BLaER1 (cell line): ENCODE measurements at regions not wholly inside any gene's neighbourhood (a gene's known extent, or its start where the extent isn't known, plus 50 kb on each side); places are given as distances from the start of the nearest gene placed in this dataset.
A peak's percentile ranks its signal among the peaks of the same experiment; 100 is the strongest.
"Not testable (repeated sequence)": the region's sequence is repeated elsewhere in the genome, so short reads cannot be mapped to it uniquely, and the experiment has no call there.

Experiments
- H3K27ac ChIP-seq: shearing (Covaris generic); formaldehyde crosslinking; 2 replicates; pipeline ENCODE4 v1.8.1; 2022
- H3K27me3 ChIP-seq: shearing (Covaris generic); formaldehyde crosslinking; 2 replicates; pipeline ENCODE4 v1.8.1; 2022
- H3K36me3 ChIP-seq: shearing (Covaris generic); formaldehyde crosslinking; 2 replicates; pipeline ENCODE4 v1.8.1; 2022
- H3K4me1 ChIP-seq: shearing (Covaris generic); formaldehyde crosslinking; 2 replicates; pipeline ENCODE4 v1.8.1; 2022
- H3K4me2 ChIP-seq: shearing (Covaris generic); formaldehyde crosslinking; 2 replicates; pipeline ENCODE4 v1.8.1; 2022
- H3K4me3 ChIP-seq: shearing (Covaris generic); formaldehyde crosslinking; 2 replicates; pipeline ENCODE4 v1.8.1; 2022
- H3K9ac ChIP-seq: shearing (Covaris generic); formaldehyde crosslinking; 2 replicates; pipeline ENCODE4 v1.8.1; 2022
- H3K9me3 ChIP-seq: shearing (Covaris generic); formaldehyde crosslinking; 2 replicates; pipeline ENCODE4 v1.8.1; 2022
- H4K20me1 ChIP-seq: shearing (Covaris generic); formaldehyde crosslinking; 2 replicates; pipeline ENCODE4 v1.8.1; 2022
- Cebpa-rat ChIP-seq: shearing (Covaris generic); IDR thresholded peaks from 2 replicates; pipeline ENCODE4 v1.8.1; 2022

- H3K9me3 ChIP-seq: no peaks in the 10 kb centered on the region
- H3K9ac ChIP-seq: no peak overlapping the region
- no peak overlapping the region for H3K4me3 ChIP-seq
- H3K36me3 ChIP-seq: no peaks in the 10 kb centered on the region
- no peaks in the 10 kb centered on the region for H4K20me1 ChIP-seq
- TF ChIP-seq Cebpa-rat: no peak
- H3K4me1 ChIP-seq: no peaks in the 10 kb centered on the region
- H3K4me2 ChIP-seq: no peak overlapping the region
- no peaks in the 10 kb centered on the region for H3K27me3 ChIP-seq
- no peak overlapping the region for H3K27ac ChIP-seq
These were observed 95.4 kb upstream of the CDCA7L start for GRCh38 chr7:22040923-22041595.

GRCh38 chr7:22039670-22040069 is 94.0 kb upstream of the CDCA7L start:
- TF ChIP-seq Cebpa-rat: no peak
- H3K27me3 ChIP-seq: no peaks in the 10 kb centered on the region
- no peak overlapping the region for H3K9ac ChIP-seq

GRCh38 chr7:22032356-22032755 is 86.7 kb upstream of the CDCA7L start:
- H3K9me3 ChIP-seq: peaks cover 17% of the 10 kb centered on the region
- H4K20me1 ChIP-seq, H3K4me2 ChIP-seq, H3K27ac ChIP-seq, H3K4me3 ChIP-seq, H3K9ac ChIP-seq, H3K4me1 ChIP-seq, H3K36me3 ChIP-seq, H3K27me3 ChIP-seq: not testable (repeated sequence)

More at GRCh38 chr7:22039670-22040069, 94.0 kb upstream of the CDCA7L start:
- H4K20me1 ChIP-seq: no peaks in the 10 kb centered on the region
- H3K36me3 ChIP-seq: no peaks in the 10 kb centered on the region
- no peak overlapping the region for H3K4me3 ChIP-seq
- H3K9me3 ChIP-seq: no peaks in the 10 kb centered on the region
- H3K4me2 ChIP-seq: no peak overlapping the region
- H3K27ac ChIP-seq: no peak overlapping the region
- no peaks in the 10 kb centered on the region for H3K4me1 ChIP-seq

GRCh38 chr7:22028656-22029055 is 83.0 kb upstream of the CDCA7L start:
- H3K9me3 ChIP-seq: peaks cover 17% of the 10 kb centered on the region
- not testable (repeated sequence) for H3K4me2 ChIP-seq, H3K27ac ChIP-seq, H3K9ac ChIP-seq, H4K20me1 ChIP-seq, H3K27me3 ChIP-seq, H3K4me1 ChIP-seq, H3K4me3 ChIP-seq, H3K36me3 ChIP-seq

GRCh38 chr7:22027475-22027874 is 81.8 kb upstream of the CDCA7L start:
- H3K4me1 ChIP-seq: no peaks in the 10 kb centered on the region
- H3K4me2 ChIP-seq: no peak overlapping the region
- TF ChIP-seq Cebpa-rat: no peak
- no peak overlapping the region for H3K27ac ChIP-seq
- H4K20me1 ChIP-seq: no peaks in the 10 kb centered on the region
- H3K36me3 ChIP-seq: no peaks in the 10 kb centered on the region
- H3K4me3 ChIP-seq: no peak overlapping the region
- H3K9ac ChIP-seq: no peak overlapping the region
- peaks cover 12% of the 10 kb centered on the region for H3K9me3 ChIP-seq
- H3K27me3 ChIP-seq: no peaks in the 10 kb centered on the region

- H3K4me1 ChIP-seq: no peaks in the 10 kb centered on the region
- H3K27me3 ChIP-seq: no peaks in the 10 kb centered on the region
- TF ChIP-seq Cebpa-rat: no peak
- H3K9me3 ChIP-seq: peaks cover 7% of the 10 kb centered on the region
- no peak overlapping the region for H3K9ac ChIP-seq
- no peak overlapping the region for H3K4me2 ChIP-seq
- H3K27ac ChIP-seq: no peak overlapping the region
- no peaks in the 10 kb centered on the region for H3K36me3 ChIP-seq
- no peaks in the 10 kb centered on the region for H4K20me1 ChIP-seq
- no peak overlapping the region for H3K4me3 ChIP-seq
These were observed 80.3 kb upstream of the CDCA7L start for GRCh38 chr7:22025983-22026382.

GRCh38 chr7:22025075-22025474 is 79.4 kb upstream of the CDCA7L start:
- Histone ChIP-seq H3K4me3 (no peak overlapping the region), H4K20me1 (no peaks in the 10 kb centered on the region), H3K9ac (no peak overlapping the region), H3K9me3 (peaks cover 7% of the 10 kb centered on the region), H3K36me3 (no peaks in the 10 kb centered on the region), H3K27me3 (no peaks in the 10 kb centered on the region), H3K4me2 (no peak overlapping the region), H3K27ac (no peak overlapping the region), H3K4me1 (no peaks in the 10 kb centered on the region)
- TF ChIP-seq Cebpa-rat: no peak

GRCh38 chr7:22019931-22020330 is 74.2 kb upstream of the CDCA7L start:
- H3K4me2 ChIP-seq: no peak overlapping the region
- H3K27me3 ChIP-seq: no peaks in the 10 kb centered on the region
- TF ChIP-seq Cebpa-rat: no peak
- H4K20me1 ChIP-seq: no peaks in the 10 kb centered on the region
- no peaks in the 10 kb centered on the region for H3K9me3 ChIP-seq
- no peaks in the 10 kb centered on the region for H3K36me3 ChIP-seq
- peaks cover 27% of the 10 kb centered on the region for H3K4me1 ChIP-seq
- H3K9ac ChIP-seq: no peak overlapping the region
- no peak overlapping the region for H3K27ac ChIP-seq
- no peak overlapping the region for H3K4me3 ChIP-seq

GRCh38 chr7:22016507-22016906 is 70.8 kb upstream of the CDCA7L start:
- Histone ChIP-seq H3K27me3 (no peaks in the 10 kb centered on the region), H3K36me3 (no peaks in the 10 kb centered on the region), H3K4me2 (peak overlapping the region; percentile 53), H3K4me3 (no peak overlapping the region), H3K27ac (no peak overlapping the region), H4K20me1 (no peaks in the 10 kb centered on the region), H3K4me1 (peaks cover 37% of the 10 kb centered on the region), H3K9ac (no peak overlapping the region), H3K9me3 (no peaks in the 10 kb centered on the region)
- no peak for TF ChIP-seq Cebpa-rat

- Histone ChIP-seq H3K27ac (no peak overlapping the region), H3K4me3 (no peak overlapping the region), H3K36me3 (no peaks in the 10 kb centered on the region), H3K27me3 (no peaks in the 10 kb centered on the region), H4K20me1 (no peaks in the 10 kb centered on the region), H3K9ac (no peak overlapping the region), H3K9me3 (no peaks in the 10 kb centered on the region), H3K4me1 (peaks cover 37% of the 10 kb centered on the region), H3K4me2 (peak overlapping the region; percentile 53; the same call in 1 of the 2 replicates)
- TF ChIP-seq Cebpa-rat: no peak
These were observed 68.0 kb upstream of the CDCA7L start for GRCh38 chr7:22013711-22014110.

GRCh38 chr7:22008683-22009082 is 63.0 kb upstream of the CDCA7L start:
- H3K9me3 ChIP-seq: no peaks in the 10 kb centered on the region
- H3K4me1 ChIP-seq: peaks cover 11% of the 10 kb centered on the region
- H3K36me3 ChIP-seq: no peaks in the 10 kb centered on the region
- TF ChIP-seq Cebpa-rat: no peak
- no peaks in the 10 kb centered on the region for H3K27me3 ChIP-seq
- H3K9ac ChIP-seq: no peak overlapping the region
- no peak overlapping the region for H3K4me2 ChIP-seq
- H3K4me3 ChIP-seq: no peak overlapping the region
- H3K27ac ChIP-seq: no peak overlapping the region
- H4K20me1 ChIP-seq: no peaks in the 10 kb centered on the region
